HL-60 (cell line): ENCODE measurements at regions not wholly inside any gene's neighbourhood (a gene's known extent, or its start where the extent isn't known, plus 50 kb on each side); places are given as distances from the start of the nearest gene placed in this dataset.

Experiments
- DNase-seq, 2 experiments: peaks; one replicate each; pipeline ENCODE4 v3.0.0-alpha.2; 2010 to 2020; ENCODE audit warnings: low read depth in 1 of 2, low spot score in 1 of 2
- H3K27ac ChIP-seq: fragments of 250-450 bp; sonication (Bioruptor Pico); replicated peaks from 2 replicates; pipeline ENCODE4 v1.5.1; 2020; ENCODE audit warnings: mild to moderate bottlenecking, moderate library complexity
- H3K27me3 ChIP-seq: fragments of 250-450 bp; sonication (Bioruptor Pico); 2 replicates; pipeline ENCODE4 v1.5.1; 2021; ENCODE audit warnings: mild to moderate bottlenecking, moderate library complexity; ENCODE audit not compliant: insufficient read depth, poor library complexity, severe bottlenecking
- H3K4me3 ChIP-seq: replicated peaks from 2 replicates; pipeline ENCODE4 v1.5.1; 2011; ENCODE audit warnings: mild to moderate bottlenecking, control low read depth, low read length; ENCODE audit not compliant: insufficient read depth
- GABPA ChIP-seq: IDR thresholded peaks from 2 replicates; pipeline ENCODE4 v1.6.1; 2012; ENCODE audit warnings: low read depth
- POLR2AphosphoS5 ChIP-seq: IDR thresholded peaks from 2 replicates; pipeline ENCODE4 v1.6.1; 2012; ENCODE audit warnings: low read depth
- REST ChIP-seq: IDR thresholded peaks from 2 replicates; pipeline ENCODE4 v1.6.1; 2012; ENCODE audit warnings: low read depth; ENCODE audit not compliant: insufficient replicate concordance
- SPI1 ChIP-seq: IDR thresholded peaks from 2 replicates; pipeline ENCODE4 v1.6.1; 2012; ENCODE audit warnings: low read depth, mild to moderate bottlenecking, borderline replicate concordance
- TF ChIP-seq, protein P1 (sequence below): IDR thresholded peaks from one replicate; pipeline ENCODE4 v1.5.1; 2011; ENCODE audit warnings: low read length, control low read depth, inconsistent platforms; ENCODE audit not compliant: insufficient read depth

DNA sequence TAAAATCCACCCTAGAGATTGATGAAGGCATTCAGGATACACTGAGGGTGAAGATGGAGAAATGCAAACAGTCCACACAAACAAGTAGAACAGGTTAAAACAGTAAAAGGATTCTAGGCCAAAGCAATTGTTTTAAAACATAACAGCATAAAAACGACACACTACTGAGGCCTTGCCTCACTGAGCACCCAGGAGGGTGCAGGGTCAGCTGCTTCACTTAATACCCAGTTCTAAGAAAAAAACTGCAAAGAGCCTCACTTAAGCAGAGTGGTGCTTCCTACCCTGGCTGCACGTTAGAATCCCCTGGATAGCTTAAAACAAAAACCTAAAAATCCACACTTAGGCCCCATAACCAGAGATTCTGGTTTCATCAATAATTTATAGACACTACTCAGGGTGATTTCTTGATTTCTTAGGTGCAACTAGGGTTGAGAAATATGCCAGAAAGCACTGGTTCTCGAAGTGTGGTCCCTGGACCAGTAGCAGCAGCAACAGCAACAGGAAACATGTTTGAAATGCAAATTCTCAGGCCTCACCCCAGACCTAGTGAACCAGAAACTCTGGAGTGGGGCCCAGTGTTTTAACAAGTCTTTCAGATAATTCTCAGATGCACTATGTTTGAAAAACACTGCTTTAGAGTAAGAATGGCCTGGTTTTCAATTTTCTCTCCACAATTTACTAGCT, 279.1 kb downstream of the ZEB2 start:
- no peak for DNase-seq
- TF ChIP-seq, protein P1, sequence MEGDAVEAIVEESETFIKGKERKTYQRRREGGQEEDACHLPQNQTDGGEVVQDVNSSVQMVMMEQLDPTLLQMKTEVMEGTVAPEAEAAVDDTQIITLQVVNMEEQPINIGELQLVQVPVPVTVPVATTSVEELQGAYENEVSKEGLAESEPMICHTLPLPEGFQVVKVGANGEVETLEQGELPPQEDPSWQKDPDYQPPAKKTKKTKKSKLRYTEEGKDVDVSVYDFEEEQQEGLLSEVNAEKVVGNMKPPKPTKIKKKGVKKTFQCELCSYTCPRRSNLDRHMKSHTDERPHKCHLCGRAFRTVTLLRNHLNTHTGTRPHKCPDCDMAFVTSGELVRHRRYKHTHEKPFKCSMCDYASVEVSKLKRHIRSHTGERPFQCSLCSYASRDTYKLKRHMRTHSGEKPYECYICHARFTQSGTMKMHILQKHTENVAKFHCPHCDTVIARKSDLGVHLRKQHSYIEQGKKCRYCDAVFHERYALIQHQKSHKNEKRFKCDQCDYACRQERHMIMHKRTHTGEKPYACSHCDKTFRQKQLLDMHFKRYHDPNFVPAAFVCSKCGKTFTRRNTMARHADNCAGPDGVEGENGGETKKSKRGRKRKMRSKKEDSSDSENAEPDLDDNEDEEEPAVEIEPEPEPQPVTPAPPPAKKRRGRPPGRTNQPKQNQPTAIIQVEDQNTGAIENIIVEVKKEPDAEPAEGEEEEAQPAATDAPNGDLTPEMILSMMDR, result no peak
- TF ChIP-seq POLR2AphosphoS5 (no peak), REST (no peak), GABPA (no peak), SPI1 (no peak)
- Histone ChIP-seq H3K4me3 (no peak overlapping the region), H3K27ac (no peak overlapping the region), H3K27me3 (no peaks in the 10 kb centered on the region)

GRCh38 chr2:144239726-144240125, 280.2 kb downstream of the ZEB2 start:
- no peak for DNase-seq
- no peak overlapping the region for H3K4me3 ChIP-seq
- no peaks in the 10 kb centered on the region for H3K27me3 ChIP-seq
- H3K27ac ChIP-seq, result no peak overlapping the region
- TF ChIP-seq GABPA (no peak), SPI1 (no peak), POLR2AphosphoS5 (no peak), REST (no peak)
- TF ChIP-seq, protein P1, result no peak

DNA sequence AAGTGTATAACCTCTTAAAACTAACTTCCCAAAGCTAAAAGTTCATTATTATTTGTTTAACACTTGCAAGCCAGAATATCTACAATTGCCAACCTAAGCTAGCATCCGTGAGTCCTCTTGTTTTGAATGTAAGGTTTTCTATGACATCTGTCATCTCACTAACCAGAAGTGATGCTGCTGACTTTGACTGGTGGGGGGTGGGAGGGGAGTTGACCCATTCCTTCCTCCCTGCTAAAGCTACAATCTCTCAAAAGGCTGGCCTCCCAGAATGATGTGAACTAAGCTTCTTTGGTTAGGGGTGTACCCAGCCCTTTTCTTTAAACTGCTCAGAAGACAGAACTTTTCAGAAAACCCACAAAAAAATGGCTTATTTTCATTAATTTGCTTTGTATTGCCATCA, 280.6 kb downstream of the ZEB2 start:
- Histone ChIP-seq H3K27me3 (no peaks in the 10 kb centered on the region), H3K27ac (no peak overlapping the region), H3K4me3 (no peak overlapping the region)
- DNase-seq, result no peak
- TF ChIP-seq POLR2AphosphoS5, result no peak
- TF ChIP-seq, protein P1, result no peak
- no peak for TF ChIP-seq GABPA
- TF ChIP-seq REST, result no peak
- no peak for TF ChIP-seq SPI1
